ENCODE measurements at regions not wholly inside any gene's neighbourhood (a gene's known extent, or its start where the extent isn't known, plus 50 kb on each side); places are given as distances from the start of the nearest gene placed in this dataset.

GRCh38 chr4:3827616-3828492 is 61.7 kb downstream of the ADRA2C start:
- no peak for TF ChIP-seq POLR2A (IDR thresholded peaks at IDR 0.05)
- TF ChIP-seq, protein P1, sequence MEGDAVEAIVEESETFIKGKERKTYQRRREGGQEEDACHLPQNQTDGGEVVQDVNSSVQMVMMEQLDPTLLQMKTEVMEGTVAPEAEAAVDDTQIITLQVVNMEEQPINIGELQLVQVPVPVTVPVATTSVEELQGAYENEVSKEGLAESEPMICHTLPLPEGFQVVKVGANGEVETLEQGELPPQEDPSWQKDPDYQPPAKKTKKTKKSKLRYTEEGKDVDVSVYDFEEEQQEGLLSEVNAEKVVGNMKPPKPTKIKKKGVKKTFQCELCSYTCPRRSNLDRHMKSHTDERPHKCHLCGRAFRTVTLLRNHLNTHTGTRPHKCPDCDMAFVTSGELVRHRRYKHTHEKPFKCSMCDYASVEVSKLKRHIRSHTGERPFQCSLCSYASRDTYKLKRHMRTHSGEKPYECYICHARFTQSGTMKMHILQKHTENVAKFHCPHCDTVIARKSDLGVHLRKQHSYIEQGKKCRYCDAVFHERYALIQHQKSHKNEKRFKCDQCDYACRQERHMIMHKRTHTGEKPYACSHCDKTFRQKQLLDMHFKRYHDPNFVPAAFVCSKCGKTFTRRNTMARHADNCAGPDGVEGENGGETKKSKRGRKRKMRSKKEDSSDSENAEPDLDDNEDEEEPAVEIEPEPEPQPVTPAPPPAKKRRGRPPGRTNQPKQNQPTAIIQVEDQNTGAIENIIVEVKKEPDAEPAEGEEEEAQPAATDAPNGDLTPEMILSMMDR (IDR thresholded peaks at IDR 0.05 in 8 of 11, conservative IDR thresholded peaks at IDR 0.05 in 3 of 11), result no peak

Data from spleen (tissue), 7 donors.